H1 (cell line): ENCODE measurements at regions not wholly inside any gene's neighbourhood (a gene's known extent, or its start where the extent isn't known, plus 50 kb on each side); places are given as distances from the start of the nearest gene placed in this dataset.

Experiments used
- CTCF ChIA-PET: fragments of 300-600 bp; sonication (Branson Sonifier 250); formaldehyde crosslinking; loops from one replicate; lab custom pipeline; 2021; ENCODE audit not compliant: partially characterized antibody; lab: Charles Lee
- POLR2A ChIA-PET: fragments of 300-600 bp; sonication (Branson Sonifier 250); formaldehyde crosslinking; loops from one replicate; lab custom pipeline; 2021; ENCODE audit warnings: inconsistent platforms; ENCODE audit not compliant: partially characterized antibody; lab: Charles Lee
- DNase-seq, 2 experiments: peaks; one replicate each; pipeline versions ENCODE4 v3.0.0 to v3.0.0-alpha.2; 2010 to 2022; ENCODE audit warnings: low spot score in 2 of 2, low read depth in 1 of 2, mixed read lengths in 1 of 2
- FAIRE-seq: peaks from 2 replicates; lab custom pipeline; 2011; peaks lifted over from hg19 to GRCh38; lab: Jason Lieb, UNC
- H2AFZ ChIP-seq: 2 replicates; pipeline ENCODE4 v1.8.1; 2012; ENCODE audit warnings: low read length, inconsistent platforms
- H2AK5ac ChIP-seq: 2 replicates; pipeline ENCODE4 v1.6.1; 2013; ENCODE audit warnings: low read depth, low read length
- H2BK120ac ChIP-seq: replicated peaks from 2 replicates; pipeline ENCODE3; 2013; ENCODE audit warnings: low read depth, low read length, inconsistent platforms
- H2BK12ac ChIP-seq: 2 replicates; pipeline ENCODE4 v1.6.1; 2013; ENCODE audit warnings: low read depth, low read length
- H2BK15ac ChIP-seq: 2 replicates; pipeline ENCODE4 v1.6.1; 2013; ENCODE audit warnings: low read length
- H2BK20ac ChIP-seq: 2 replicates; pipeline ENCODE4 v1.6.1; 2013; ENCODE audit warnings: low read length
- H2BK5ac ChIP-seq: 2 replicates; pipeline ENCODE4 v1.6.1; 2013; ENCODE audit warnings: low read depth, low read length
- H3K14ac ChIP-seq: 2 replicates; pipeline ENCODE4 v1.6.1; 2013; ENCODE audit warnings: inconsistent platforms; ENCODE audit not compliant: insufficient read length
- H3K18ac ChIP-seq: 2 replicates; pipeline ENCODE4 v1.6.1; 2013; ENCODE audit warnings: low read length; ENCODE audit errors: extremely low read depth
- H3K23ac ChIP-seq: 2 replicates; pipeline ENCODE4 v1.6.1; 2013; ENCODE audit warnings: inconsistent platforms; ENCODE audit not compliant: insufficient read length
- H3K23me2 ChIP-seq: 2 replicates; pipeline ENCODE4 v1.6.1; 2013; ENCODE audit warnings: low read depth, low read length
- H3K27ac ChIP-seq: 2 replicates; pipeline ENCODE4 v1.6.1; 2011; ENCODE audit warnings: low read depth, low read length, inconsistent platforms
- H3K27me3 ChIP-seq, 4 experiments: replicated peaks in 1 of 4; 1 replicate in 1 of 4; 2 replicates in 3 of 4; pipeline versions ENCODE4 v1.6.1 to v1.8.1; 2011 to 2013; ENCODE audit warnings: low read length in 3 of 4, mild to moderate bottlenecking in 3 of 4, inconsistent platforms in 2 of 4, mixed read lengths in 2 of 4, moderate library complexity in 1 of 4; ENCODE audit not compliant: control insufficient read depth in 3 of 4, insufficient read depth in 3 of 4; ENCODE audit errors: extremely low read depth in 1 of 4
- H3K36me3 ChIP-seq, 4 experiments: 2 replicates each; pipeline versions ENCODE4 v1.6.1 to v1.8.1; 2011 to 2013; ENCODE audit warnings: mild to moderate bottlenecking in 4 of 4, low read length in 3 of 4, moderate library complexity in 2 of 4, control low read depth in 1 of 4, inconsistent platforms in 1 of 4; ENCODE audit not compliant: insufficient read depth in 4 of 4, control insufficient read depth in 2 of 4
- H3K4ac ChIP-seq: replicated peaks from 2 replicates; pipeline ENCODE3; 2013; ENCODE audit warnings: low read length, low read depth, mixed read lengths, inconsistent platforms; ENCODE audit not compliant: insufficient read length
- H3K4me1 ChIP-seq, 4 experiments: replicated peaks in 1 of 4; 1 replicate in 1 of 4; 2 replicates in 3 of 4; pipeline versions ENCODE4 v1.6.1 to v1.8.1; 2011 to 2013; ENCODE audit warnings: low read length in 3 of 4, inconsistent platforms in 2 of 4, mixed read lengths in 1 of 4; ENCODE audit not compliant: insufficient read depth in 4 of 4, control insufficient read depth in 3 of 4
- H3K4me2 ChIP-seq, 2 experiments: 2 replicates each; pipeline versions ENCODE4 v1.6.1 to v1.8.1; 2011 to 2013; ENCODE audit warnings: low read depth in 2 of 2, low read length in 2 of 2, control low read depth in 1 of 2, inconsistent platforms in 1 of 2, mild to moderate bottlenecking in 1 of 2; ENCODE audit not compliant: insufficient read depth in 1 of 2
- H3K4me3 ChIP-seq, 4 experiments: fragments of 200-600, 300-600 bp in 1 of 4; sonication (generic), shearing (Covaris generic), sonication (Bioruptor Twin) in 1 of 4; 2 replicates each; pipeline versions ENCODE4 v1.5.1 to v1.8.1; 2011 to 2016; ENCODE audit warnings: low read length in 4 of 4, low read depth in 3 of 4, control low read depth in 2 of 4, inconsistent platforms in 2 of 4, mild to moderate bottlenecking in 2 of 4, mixed read lengths in 1 of 4, moderate library complexity in 1 of 4; ENCODE audit not compliant: insufficient read depth in 2 of 4; ENCODE audit errors: extremely low read depth in 1 of 4
- H3K56ac ChIP-seq: replicated peaks from 2 replicates; pipeline ENCODE3; 2013; ENCODE audit warnings: low read depth, mild to moderate bottlenecking, mixed read lengths, low read length, inconsistent platforms; ENCODE audit not compliant: insufficient read length
- H3K79me1 ChIP-seq: 2 replicates; pipeline ENCODE4 v1.6.1; 2013; ENCODE audit warnings: low read depth, low read length, control low read depth
- H3K79me2 ChIP-seq, 2 experiments: 2 replicates each; pipeline versions ENCODE4 v1.6.1 to v1.8.1; 2012 to 2013; ENCODE audit warnings: low read length in 2 of 2, mild to moderate bottlenecking in 2 of 2, inconsistent platforms in 1 of 2; ENCODE audit not compliant: insufficient read depth in 2 of 2, control insufficient read depth in 1 of 2
- H3K9ac ChIP-seq, 4 experiments: replicated peaks in 1 of 4; 1 replicate in 1 of 4; 2 replicates in 3 of 4; pipeline versions ENCODE4 v1.6.1 to v1.8.1; 2011 to 2013; ENCODE audit warnings: low read depth in 3 of 4, low read length in 3 of 4, control low read depth in 2 of 4, mild to moderate bottlenecking in 2 of 4, moderate library complexity in 2 of 4, inconsistent platforms in 1 of 4; ENCODE audit errors: extremely low read depth in 1 of 4
- H3K9me3 ChIP-seq, 2 experiments: 2 replicates each; pipeline versions ENCODE4 v1.6.1 to v1.8.1; 2012 to 2013; ENCODE audit warnings: mild to moderate bottlenecking in 2 of 2, moderate library complexity in 2 of 2, control low read depth in 1 of 2, inconsistent platforms in 1 of 2, low read depth in 1 of 2, low read length in 1 of 2, mixed read lengths in 1 of 2; ENCODE audit not compliant: insufficient read depth in 2 of 2
- H4K20me1 ChIP-seq, 2 experiments: replicated peaks in 1 of 2; 2 replicates each; pipeline versions ENCODE3 to v1.8.1; 2011 to 2013; ENCODE audit warnings: inconsistent platforms in 2 of 2, low read length in 2 of 2, mild to moderate bottlenecking in 1 of 2; ENCODE audit not compliant: insufficient read depth in 2 of 2, control insufficient read depth in 1 of 2
- H4K5ac ChIP-seq: 2 replicates; pipeline ENCODE4 v1.6.1; 2013; ENCODE audit warnings: low read length, low read depth, mixed read lengths, inconsistent platforms; ENCODE audit not compliant: insufficient read length
- H4K8ac ChIP-seq: 2 replicates; pipeline ENCODE4 v1.8.0; 2013; ENCODE audit warnings: mild to moderate bottlenecking, moderate library complexity, low read length, inconsistent platforms; ENCODE audit not compliant: insufficient read depth; ENCODE audit errors: extremely low read depth
- H4K91ac ChIP-seq: replicated peaks from 2 replicates; pipeline ENCODE3; 2013; ENCODE audit warnings: low read length, mixed read lengths, inconsistent platforms; ENCODE audit not compliant: insufficient read length
- ASH2L ChIP-seq: fragments of 200-600, 300-600 bp; sonication (generic); IDR thresholded peaks from one replicate; pipeline ENCODE4 v1.7.1; 2017; ENCODE audit warnings: low read length
- BACH1 ChIP-seq: IDR thresholded peaks from 2 replicates; pipeline ENCODE4 v1.6.1; 2012; ENCODE audit warnings: low read length, improper control_type of control experiment
- CBX5 ChIP-seq: fragments of 300-800, 300-1000 bp; sonication (generic); IDR thresholded peaks from 2 replicates; pipeline ENCODE4 v1.7.1; 2016; ENCODE audit warnings: antibody characterized with exemption, low read length, low read depth
- CBX8 ChIP-seq: fragments of 300-800, 300-1000 bp; sonication (generic); IDR thresholded peaks from 2 replicates; pipeline ENCODE4 v1.7.1; 2016; ENCODE audit warnings: low read depth, low read length, borderline replicate concordance
- GABPA ChIP-seq: IDR thresholded peaks from 2 replicates; pipeline ENCODE4 v1.6.1; 2011; ENCODE audit warnings: mild to moderate bottlenecking, low read length, moderate library complexity, borderline replicate concordance; ENCODE audit not compliant: insufficient read depth
- JUND ChIP-seq: IDR thresholded peaks from 2 replicates; pipeline ENCODE4 v1.6.1; 2011; ENCODE audit warnings: mild to moderate bottlenecking, improper control_type of control experiment, low read length
- RBBP5 ChIP-seq: IDR thresholded peaks from 2 replicates; pipeline ENCODE4 v1.7.1; 2012; ENCODE audit warnings: low read depth, mild to moderate bottlenecking, inconsistent platforms, low read length, moderate library complexity, borderline replicate concordance
- ZNF274 ChIP-seq: IDR thresholded peaks from 2 replicates; pipeline ENCODE4 v1.7.0; 2012; ENCODE audit warnings: low read length, borderline replicate concordance; ENCODE audit errors: extremely low read depth
- WGBS, 2 experiments: shearing (Covaris generic) in 1 of 2; methylation state at CpG; one replicate each; pipeline versions ENCODE4 v1.1.6 to v1.1.7; 2013 to 2015; ENCODE audit warnings: low lambda C conversion rate in 2 of 2, mixed read lengths in 2 of 2, inconsistent platforms in 1 of 2, low coverage in 1 of 2, missing lambda C conversion rate in 1 of 2; ENCODE audit not compliant: insufficient replicate concordance in 2 of 2, insufficient coverage in 1 of 2, insufficient read length in 1 of 2; ENCODE audit errors: extremely low coverage in 1 of 2, missing lambda C conversion rate in 1 of 2; 5-methylcytosine and 5-hydroxymethylcytosine counted together
- TF ChIP-seq, protein P1 (sequence below): IDR thresholded peaks from 2 replicates; pipeline ENCODE4 v1.6.1; 2011; ENCODE audit warnings: low read depth, mild to moderate bottlenecking, low read length; ENCODE audit not compliant: insufficient read depth
- TF ChIP-seq, protein P2 (sequence below): IDR thresholded peaks from 2 replicates; pipeline ENCODE4 v1.6.1; 2012; ENCODE audit warnings: low read length, inconsistent platforms

GRCh38 chr9:18216376-18216775 is 257.6 kb upstream of the ADAMTSL1 start (continued):
- no peak for TF ChIP-seq ZNF274

DNA sequence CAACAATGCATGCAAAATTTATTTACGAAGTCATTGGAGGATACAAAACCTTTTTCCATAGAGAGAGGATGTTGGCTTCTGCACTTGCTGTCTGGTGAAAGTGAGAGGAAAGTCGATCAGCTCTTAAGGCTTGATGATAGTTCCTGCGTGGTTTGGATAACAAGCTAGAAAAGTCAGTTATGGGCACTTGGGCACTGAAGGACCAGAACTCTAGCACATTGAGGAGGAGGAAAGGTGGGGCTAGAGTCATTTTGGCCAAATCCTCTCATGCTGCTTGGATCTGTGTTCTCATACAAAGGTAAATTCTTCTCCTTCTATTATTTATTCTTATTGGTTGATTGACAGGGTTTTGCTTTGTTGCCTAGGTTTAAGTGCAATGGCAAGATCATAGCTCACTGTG is 245.9 kb upstream of the ADAMTSL1 start:
- Histone ChIP-seq H4K5ac (no peak overlapping the region), H4K20me1 (no peaks in the 10 kb centered on the region), H3K27me3 (no peaks in the 10 kb centered on the region), H2BK15ac (no peak overlapping the region), H2BK12ac (no peak overlapping the region), H3K36me3 (no peaks in the 10 kb centered on the region), H3K9me3 (no peaks in the 10 kb centered on the region), H3K4me3 (no peak overlapping the region), H3K18ac (no peak overlapping the region), H2AFZ (no peak overlapping the region), H3K23me2 (no peaks in the 10 kb centered on the region), H3K4me1 (no peaks in the 10 kb centered on the region), H3K23ac (no peak overlapping the region), H4K91ac (no peak overlapping the region), H2AK5ac (no peak overlapping the region), H2BK20ac (no peak overlapping the region), H3K79me2 (no peaks in the 10 kb centered on the region), H4K8ac (no peak overlapping the region), H3K27ac (no peak overlapping the region), H3K4me2 (no peak overlapping the region), H3K56ac (no peak overlapping the region), H2BK120ac (no peak overlapping the region), H3K14ac (no peak overlapping the region), H2BK5ac (no peak overlapping the region), H3K9ac (no peak overlapping the region), H3K79me1 (no peaks in the 10 kb centered on the region), H3K4ac (no peak overlapping the region)
- FAIRE-seq (no peak), DNase-seq (no peak)
- ChIA-PET CTCF (interaction anchor here (0.6 to 1.6 kb wide), 5 partner anchors 9 to 424 kb away, joined by 3 to 5 read pairs (median 4); no protein-coding TSS in a partner anchor), POLR2A (no interaction called here)
- WGBS, 2 experiments, result 87% methylated on average over 3 of the region's 3 CpGs; no CpG with 5 or more reads in 1 of the 2 experiments
- TF ChIP-seq ASH2L, result no peak
- TF ChIP-seq, protein P1, sequence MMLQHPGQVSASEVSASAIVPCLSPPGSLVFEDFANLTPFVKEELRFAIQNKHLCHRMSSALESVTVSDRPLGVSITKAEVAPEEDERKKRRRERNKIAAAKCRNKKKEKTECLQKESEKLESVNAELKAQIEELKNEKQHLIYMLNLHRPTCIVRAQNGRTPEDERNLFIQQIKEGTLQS, result no peak
- TF ChIP-seq, protein P2, sequence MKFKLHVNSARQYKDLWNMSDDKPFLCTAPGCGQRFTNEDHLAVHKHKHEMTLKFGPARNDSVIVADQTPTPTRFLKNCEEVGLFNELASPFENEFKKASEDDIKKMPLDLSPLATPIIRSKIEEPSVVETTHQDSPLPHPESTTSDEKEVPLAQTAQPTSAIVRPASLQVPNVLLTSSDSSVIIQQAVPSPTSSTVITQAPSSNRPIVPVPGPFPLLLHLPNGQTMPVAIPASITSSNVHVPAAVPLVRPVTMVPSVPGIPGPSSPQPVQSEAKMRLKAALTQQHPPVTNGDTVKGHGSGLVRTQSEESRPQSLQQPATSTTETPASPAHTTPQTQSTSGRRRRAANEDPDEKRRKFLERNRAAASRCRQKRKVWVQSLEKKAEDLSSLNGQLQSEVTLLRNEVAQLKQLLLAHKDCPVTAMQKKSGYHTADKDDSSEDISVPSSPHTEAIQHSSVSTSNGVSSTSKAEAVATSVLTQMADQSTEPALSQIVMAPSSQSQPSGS, result no peak
- no peak for TF ChIP-seq RBBP5
- no peak for TF ChIP-seq JUND
- TF ChIP-seq GABPA, result no peak
- no peak for TF ChIP-seq CBX8
- no peak for TF ChIP-seq CBX5
- TF ChIP-seq BACH1, result no peak
